ENCODE measurements at regions not wholly inside any gene's neighbourhood (a gene's known extent, or its start where the extent isn't known, plus 50 kb on each side); places are given as distances from the start of the nearest gene placed in this dataset.
A peak's percentile ranks its signal among the peaks of the same experiment; 100 is the strongest.

- Histone ChIP-seq H3K4me3 (ENCODE audit: low read depth, low read length, poor library complexity, severe bottlenecking) (no peak overlapping the region), H3K4me1 (ENCODE audit: insufficient read depth, low read length, poor library complexity, severe bottlenecking) (no peaks in the 10 kb centered on the region), H3K79me2 (ENCODE audit: insufficient read depth, low read depth, low read length) (no peaks in the 10 kb centered on the region), H3K27ac (ENCODE audit: low read depth, low read length, poor library complexity, severe bottlenecking) (no peak overlapping the region), H4K20me1 (ENCODE audit: insufficient read depth, low read length) (no peaks in the 10 kb centered on the region), H2AFZ (ENCODE audit: low read length) (no peak overlapping the region), H3K9me3 (ENCODE audit: low read length) (no peaks in the 10 kb centered on the region), H3K9me2 (ENCODE audit: insufficient read depth, low read length) (no peaks in the 10 kb centered on the region), H3K36me3 (ENCODE audit: insufficient read depth, low read length) (no peaks in the 10 kb centered on the region), H3K4me2 (ENCODE audit: low read length) (no peak overlapping the region)
- TF ChIP-seq CTCF (conservative IDR thresholded peaks at IDR 0.05; ENCODE audit: low read length) (no peak), EZH2phosphoT487 (IDR thresholded peaks at IDR 0.05; ENCODE audit: borderline replicate concordance, low read depth, low read length) (no peak)
- DNase-seq (ENCODE audit: low spot score) = no peak
- intact Hi-C loops (cut with micrococcal nuclease; ENCODE audit: unreplicated experiment) = no loop called here
- no TSS peak for BruUV-seq (replicated peaks)
- ChIA-PET POLR2A (no interaction called here), CTCF (ENCODE audit: unreplicated experiment) (no interaction called here)
These were observed 329.1 kb downstream of the AR start for GRCh38 chrX:67872958-67873357.

- Histone ChIP-seq H3K79me2 (ENCODE audit: insufficient read depth, low read depth, low read length) (no peaks in the 10 kb centered on the region), H3K4me1 (ENCODE audit: insufficient read depth, low read length, poor library complexity, severe bottlenecking) (no peaks in the 10 kb centered on the region), H3K27ac (ENCODE audit: low read depth, low read length, poor library complexity, severe bottlenecking) (no peak overlapping the region), H2AFZ (ENCODE audit: low read length) (no peak overlapping the region), H3K9me3 (ENCODE audit: low read length) (no peaks in the 10 kb centered on the region), H3K36me3 (ENCODE audit: insufficient read depth, low read length) (no peaks in the 10 kb centered on the region), H3K4me3 (ENCODE audit: low read depth, low read length, poor library complexity, severe bottlenecking) (no peak overlapping the region), H3K4me2 (ENCODE audit: low read length) (no peak overlapping the region), H4K20me1 (ENCODE audit: insufficient read depth, low read length) (no peaks in the 10 kb centered on the region), H3K9me2 (ENCODE audit: insufficient read depth, low read length) (no peaks in the 10 kb centered on the region)
- DNase-seq (ENCODE audit: low spot score) = no peak
- intact Hi-C loops (cut with micrococcal nuclease; ENCODE audit: unreplicated experiment) = no loop called here
- no TSS peak for BruUV-seq (replicated peaks)
- ChIA-PET POLR2A (no interaction called here), CTCF (ENCODE audit: unreplicated experiment) (no interaction called here)
- TF ChIP-seq CTCF (conservative IDR thresholded peaks at IDR 0.05; ENCODE audit: low read length) = no peak
- TF ChIP-seq EZH2phosphoT487 (IDR thresholded peaks at IDR 0.05; ENCODE audit: borderline replicate concordance, low read depth, low read length) = no peak
These were observed 348.6 kb downstream of the AR start for GRCh38 chrX:67892401-67892800.

GRCh38 chrX:67893931-67894330, 350.1 kb downstream of the AR start:
- Histone ChIP-seq H3K4me3 (ENCODE audit: low read depth, low read length, poor library complexity, severe bottlenecking) (no peak overlapping the region), H2AFZ (ENCODE audit: low read length) (no peak overlapping the region), H3K4me1 (ENCODE audit: insufficient read depth, low read length, poor library complexity, severe bottlenecking) (no peaks in the 10 kb centered on the region), H3K36me3 (ENCODE audit: insufficient read depth, low read length) (no peaks in the 10 kb centered on the region), H3K79me2 (ENCODE audit: insufficient read depth, low read depth, low read length) (no peaks in the 10 kb centered on the region), H4K20me1 (ENCODE audit: insufficient read depth, low read length) (no peaks in the 10 kb centered on the region), H3K4me2 (ENCODE audit: low read length) (no peak overlapping the region), H3K9me3 (ENCODE audit: low read length) (no peaks in the 10 kb centered on the region), H3K9me2 (ENCODE audit: insufficient read depth, low read length) (no peaks in the 10 kb centered on the region), H3K27ac (ENCODE audit: low read depth, low read length, poor library complexity, severe bottlenecking) (no peak overlapping the region)
- no TSS peak for BruUV-seq (replicated peaks)
- CTCF ChIA-PET (ENCODE audit: unreplicated experiment) = no interaction called here
- DNase-seq (ENCODE audit: low spot score) = peak; percentile 7
- intact Hi-C loops (cut with micrococcal nuclease; ENCODE audit: unreplicated experiment) = no loop called here
- POLR2A ChIA-PET = no interaction called here
- no peak for TF ChIP-seq CTCF (conservative IDR thresholded peaks at IDR 0.05; ENCODE audit: low read length)
- no peak for TF ChIP-seq EZH2phosphoT487 (IDR thresholded peaks at IDR 0.05; ENCODE audit: borderline replicate concordance, low read depth, low read length)
